ENCODE measurements at regions not wholly inside any gene's neighbourhood (a gene's known extent, or its start where the extent isn't known, plus 50 kb on each side); places are given as distances from the start of the nearest gene placed in this dataset.

DNA sequence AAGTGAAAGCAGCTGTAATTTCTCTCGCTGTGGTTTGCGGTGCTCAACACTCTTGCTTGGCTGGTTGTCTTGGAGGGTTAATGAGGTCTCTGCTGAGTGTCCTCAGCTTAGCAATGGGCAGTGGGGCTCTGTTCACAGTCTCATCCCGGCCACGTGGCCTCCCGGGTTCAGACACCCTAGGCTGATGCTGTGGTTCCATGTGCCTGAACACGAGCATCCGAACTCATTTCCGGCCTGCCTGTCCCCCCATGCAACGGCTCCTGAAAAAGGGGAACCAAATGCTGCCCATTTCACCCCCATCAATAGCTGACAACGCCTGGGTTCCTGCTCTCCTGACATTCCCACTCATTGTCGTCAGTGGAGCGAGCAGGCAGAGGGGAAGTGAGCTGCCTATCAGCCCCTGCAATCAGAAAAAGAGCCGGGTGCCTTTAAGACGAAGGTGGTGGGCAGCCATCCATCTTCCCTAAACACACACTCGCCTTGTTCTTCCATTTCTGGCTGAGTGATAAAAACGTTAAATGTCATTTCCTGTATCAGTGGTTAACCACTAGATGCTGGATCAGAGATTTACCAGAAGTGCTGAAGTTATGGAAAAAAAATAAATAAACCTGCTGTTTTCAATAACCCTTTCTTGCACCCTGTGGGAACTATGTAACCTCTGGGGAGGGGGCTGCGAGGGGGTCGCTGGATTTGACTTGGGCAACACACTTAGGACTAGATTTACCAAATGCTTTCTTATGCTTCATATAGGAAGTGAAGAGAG is 60.3 kb upstream of the BCL2L14 start:
- TF ChIP-seq CTCF (IDR thresholded peaks at IDR 0.05 in 2 of 3, conservative IDR thresholded peaks at IDR 0.05 in 1 of 3; ENCODE audit: borderline replicate concordance in 1 of 3, insufficient read depth in 1 of 3, low read depth in 2 of 3, low read length in 2 of 3) (no peak), JUND (IDR thresholded peaks at IDR 0.05) (no peak), ZNF274 (IDR thresholded peaks at IDR 0.05; ENCODE audit: low read depth, low read length) (no peak), SP1 (IDR thresholded peaks at IDR 0.05; ENCODE audit: low read depth) (no peak), ZFX (IDR thresholded peaks at IDR 0.05) (no peak), EZH2 (IDR thresholded peaks at IDR 0.05) (no peak), SRF (IDR thresholded peaks at IDR 0.05; ENCODE audit: low read depth) (no peak), YY1 (IDR thresholded peaks at IDR 0.05; ENCODE audit: extremely low read depth, insufficient replicate concordance, low read depth, low read length) (no peak), POLR2AphosphoS5 (IDR thresholded peaks at IDR 0.05; ENCODE audit: low read depth, low read length) (no peak)
- TF ChIP-seq, protein P1, sequence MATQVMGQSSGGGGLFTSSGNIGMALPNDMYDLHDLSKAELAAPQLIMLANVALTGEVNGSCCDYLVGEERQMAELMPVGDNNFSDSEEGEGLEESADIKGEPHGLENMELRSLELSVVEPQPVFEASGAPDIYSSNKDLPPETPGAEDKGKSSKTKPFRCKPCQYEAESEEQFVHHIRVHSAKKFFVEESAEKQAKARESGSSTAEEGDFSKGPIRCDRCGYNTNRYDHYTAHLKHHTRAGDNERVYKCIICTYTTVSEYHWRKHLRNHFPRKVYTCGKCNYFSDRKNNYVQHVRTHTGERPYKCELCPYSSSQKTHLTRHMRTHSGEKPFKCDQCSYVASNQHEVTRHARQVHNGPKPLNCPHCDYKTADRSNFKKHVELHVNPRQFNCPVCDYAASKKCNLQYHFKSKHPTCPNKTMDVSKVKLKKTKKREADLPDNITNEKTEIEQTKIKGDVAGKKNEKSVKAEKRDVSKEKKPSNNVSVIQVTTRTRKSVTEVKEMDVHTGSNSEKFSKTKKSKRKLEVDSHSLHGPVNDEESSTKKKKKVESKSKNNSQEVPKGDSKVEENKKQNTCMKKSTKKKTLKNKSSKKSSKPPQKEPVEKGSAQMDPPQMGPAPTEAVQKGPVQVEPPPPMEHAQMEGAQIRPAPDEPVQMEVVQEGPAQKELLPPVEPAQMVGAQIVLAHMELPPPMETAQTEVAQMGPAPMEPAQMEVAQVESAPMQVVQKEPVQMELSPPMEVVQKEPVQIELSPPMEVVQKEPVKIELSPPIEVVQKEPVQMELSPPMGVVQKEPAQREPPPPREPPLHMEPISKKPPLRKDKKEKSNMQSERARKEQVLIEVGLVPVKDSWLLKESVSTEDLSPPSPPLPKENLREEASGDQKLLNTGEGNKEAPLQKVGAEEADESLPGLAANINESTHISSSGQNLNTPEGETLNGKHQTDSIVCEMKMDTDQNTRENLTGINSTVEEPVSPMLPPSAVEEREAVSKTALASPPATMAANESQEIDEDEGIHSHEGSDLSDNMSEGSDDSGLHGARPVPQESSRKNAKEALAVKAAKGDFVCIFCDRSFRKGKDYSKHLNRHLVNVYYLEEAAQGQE (IDR thresholded peaks at IDR 0.05; ENCODE audit: low read depth) = no peak
